ENCODE measurements at regions not wholly inside any gene's neighbourhood (a gene's known extent, or its start where the extent isn't known, plus 50 kb on each side); places are given as distances from the start of the nearest gene placed in this dataset.
"Not testable (repeated sequence)": the region's sequence is repeated elsewhere in the genome, so short reads cannot be mapped to it uniquely, and the experiment has no call there.

DNA sequence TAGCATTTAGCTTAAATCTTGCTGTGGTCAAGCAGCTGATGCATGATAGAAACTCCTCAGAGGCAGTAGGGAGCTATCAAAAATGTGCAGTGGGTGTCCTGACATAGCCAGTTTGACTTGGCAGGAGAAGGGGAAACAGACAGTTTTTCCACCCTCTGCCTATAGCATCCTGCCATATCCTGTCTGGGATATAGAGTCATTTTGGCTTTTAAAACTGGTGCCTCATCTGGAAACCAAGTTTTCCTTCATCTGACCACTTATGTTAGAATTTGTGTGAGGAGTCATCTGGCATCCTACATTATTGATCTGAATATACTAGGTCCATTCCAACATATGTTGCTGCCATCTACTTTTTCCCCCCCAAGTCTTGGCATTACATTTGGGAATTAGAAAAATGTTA is 284.1 kb downstream of the CD109 start:
- no peaks in the 10 kb centered on the region for H3K9me3 ChIP-seq (ENCODE audit: low read length)
- H3K9me2 ChIP-seq (ENCODE audit: low read depth, low read length): no peaks in the 10 kb centered on the region
- H3K27me3 ChIP-seq (ENCODE audit: insufficient read depth, low read length): no peaks in the 10 kb centered on the region
- no peaks in the 10 kb centered on the region for H3F3A ChIP-seq (ENCODE audit: insufficient read depth, low read length)
- H3K4me3 ChIP-seq (ENCODE audit: low read depth, low read length, poor library complexity, severe bottlenecking): no peak overlapping the region
- H3K36me3 ChIP-seq (ENCODE audit: insufficient read depth, low read length): no peaks in the 10 kb centered on the region
- no peak overlapping the region for H3K4me2 ChIP-seq (ENCODE audit: low read length)
- TF ChIP-seq, protein P1, sequence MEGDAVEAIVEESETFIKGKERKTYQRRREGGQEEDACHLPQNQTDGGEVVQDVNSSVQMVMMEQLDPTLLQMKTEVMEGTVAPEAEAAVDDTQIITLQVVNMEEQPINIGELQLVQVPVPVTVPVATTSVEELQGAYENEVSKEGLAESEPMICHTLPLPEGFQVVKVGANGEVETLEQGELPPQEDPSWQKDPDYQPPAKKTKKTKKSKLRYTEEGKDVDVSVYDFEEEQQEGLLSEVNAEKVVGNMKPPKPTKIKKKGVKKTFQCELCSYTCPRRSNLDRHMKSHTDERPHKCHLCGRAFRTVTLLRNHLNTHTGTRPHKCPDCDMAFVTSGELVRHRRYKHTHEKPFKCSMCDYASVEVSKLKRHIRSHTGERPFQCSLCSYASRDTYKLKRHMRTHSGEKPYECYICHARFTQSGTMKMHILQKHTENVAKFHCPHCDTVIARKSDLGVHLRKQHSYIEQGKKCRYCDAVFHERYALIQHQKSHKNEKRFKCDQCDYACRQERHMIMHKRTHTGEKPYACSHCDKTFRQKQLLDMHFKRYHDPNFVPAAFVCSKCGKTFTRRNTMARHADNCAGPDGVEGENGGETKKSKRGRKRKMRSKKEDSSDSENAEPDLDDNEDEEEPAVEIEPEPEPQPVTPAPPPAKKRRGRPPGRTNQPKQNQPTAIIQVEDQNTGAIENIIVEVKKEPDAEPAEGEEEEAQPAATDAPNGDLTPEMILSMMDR (IDR thresholded peaks at IDR 0.05; ENCODE audit: low read length): no peak
- TF ChIP-seq EZH2 (IDR thresholded peaks at IDR 0.05; ENCODE audit: borderline replicate concordance, low read length): no peak
- no peak overlapping the region for H3K27ac ChIP-seq (ENCODE audit: low read depth, low read length, poor library complexity, severe bottlenecking)
- H3K4me1 ChIP-seq (ENCODE audit: insufficient read depth, low read length, severe bottlenecking): no peaks in the 10 kb centered on the region
- no peak overlapping the region for H2AFZ ChIP-seq (ENCODE audit: low read length)
- no peaks in the 10 kb centered on the region for H4K20me1 ChIP-seq (ENCODE audit: insufficient read depth, low read length)
- H3K9ac ChIP-seq (ENCODE audit: low read length): no peak overlapping the region
- no peaks in the 10 kb centered on the region for H3K79me2 ChIP-seq (ENCODE audit: insufficient read depth, low read length)

DNA sequence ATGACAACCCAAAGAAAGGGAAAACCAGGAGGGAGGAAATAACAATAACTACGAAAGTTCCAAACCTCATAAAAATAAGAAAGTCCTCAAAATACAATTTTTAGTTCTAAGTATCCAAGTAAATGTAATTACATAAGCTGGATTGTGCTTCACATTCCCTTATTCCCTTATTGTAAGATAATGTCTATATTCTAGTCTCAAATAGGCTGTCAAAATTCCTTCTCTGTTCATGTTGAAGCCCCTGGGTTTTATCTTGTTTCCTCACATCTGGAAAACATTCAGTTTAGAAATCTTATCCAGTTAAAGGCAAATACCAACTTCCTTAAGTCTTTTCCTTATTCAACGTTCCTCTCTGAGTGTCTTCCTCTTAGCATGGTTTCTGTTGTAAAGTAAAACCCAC is 282.3 kb downstream of the CD109 start:
- H3F3A ChIP-seq (ENCODE audit: insufficient read depth, low read length): no peaks in the 10 kb centered on the region
- no peaks in the 10 kb centered on the region for H4K20me1 ChIP-seq (ENCODE audit: insufficient read depth, low read length)
- no peak overlapping the region for H2AFZ ChIP-seq (ENCODE audit: low read length)
- H3K79me2 ChIP-seq (ENCODE audit: insufficient read depth, low read length): no peaks in the 10 kb centered on the region
- H3K36me3 ChIP-seq (ENCODE audit: insufficient read depth, low read length): no peaks in the 10 kb centered on the region
- H3K9ac ChIP-seq (ENCODE audit: low read length): no peak overlapping the region
- H3K27ac ChIP-seq (ENCODE audit: low read depth, low read length, poor library complexity, severe bottlenecking): no peak overlapping the region
- no peaks in the 10 kb centered on the region for H3K9me2 ChIP-seq (ENCODE audit: low read depth, low read length)
- H3K9me3 ChIP-seq (ENCODE audit: low read length): no peaks in the 10 kb centered on the region
- H3K4me1 ChIP-seq (ENCODE audit: insufficient read depth, low read length, severe bottlenecking): no peaks in the 10 kb centered on the region
- TF ChIP-seq, protein P1 (IDR thresholded peaks at IDR 0.05; ENCODE audit: low read length): no peak
- TF ChIP-seq EZH2 (IDR thresholded peaks at IDR 0.05; ENCODE audit: borderline replicate concordance, low read length): no peak
- no peak overlapping the region for H3K4me3 ChIP-seq (ENCODE audit: low read depth, low read length, poor library complexity, severe bottlenecking)
- no peak overlapping the region for H3K4me2 ChIP-seq (ENCODE audit: low read length)
- H3K27me3 ChIP-seq (ENCODE audit: insufficient read depth, low read length): no peaks in the 10 kb centered on the region

DNA sequence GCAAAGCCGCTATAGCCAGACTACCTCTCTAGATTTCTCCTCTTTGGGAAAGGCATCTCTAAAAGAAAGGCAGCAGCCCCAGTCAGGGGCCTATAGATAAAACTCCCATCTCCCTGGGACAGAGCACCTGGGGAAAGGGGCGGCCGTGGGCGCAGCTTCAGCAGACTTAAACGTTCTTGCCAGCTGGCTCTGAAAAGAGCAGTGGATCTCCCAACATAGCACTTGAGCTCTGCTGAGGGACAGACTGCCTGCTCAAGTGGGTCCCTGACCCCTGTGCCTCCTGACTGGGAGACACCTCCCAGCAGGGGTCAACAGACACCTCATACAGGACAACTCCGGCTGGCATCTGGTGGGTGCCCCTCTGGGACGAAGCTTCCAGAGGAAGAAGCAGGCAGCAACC is 276.5 kb downstream of the CD109 start:
- H3K79me2 ChIP-seq (ENCODE audit: insufficient read depth, low read length); H4K20me1 ChIP-seq (ENCODE audit: insufficient read depth, low read length); H3K9ac ChIP-seq (ENCODE audit: low read length); H3K9me2 ChIP-seq (ENCODE audit: low read depth, low read length); H3K27me3 ChIP-seq (ENCODE audit: insufficient read depth, low read length); H3K4me3 ChIP-seq (ENCODE audit: low read depth, low read length, poor library complexity, severe bottlenecking); H3K36me3 ChIP-seq (ENCODE audit: insufficient read depth, low read length); H3K4me2 ChIP-seq (ENCODE audit: low read length); H3K4me1 ChIP-seq (ENCODE audit: insufficient read depth, low read length, severe bottlenecking); H3K27ac ChIP-seq (ENCODE audit: low read depth, low read length, poor library complexity, severe bottlenecking); H3K9me3 ChIP-seq (ENCODE audit: low read length); H2AFZ ChIP-seq (ENCODE audit: low read length); H3F3A ChIP-seq (ENCODE audit: insufficient read depth, low read length): not testable (repeated sequence)
